CD4-positive, alpha-beta T cell treated with Interleukin-10 for 1 hour (primary cell): ENCODE measurements at regions not wholly inside any gene's neighbourhood (a gene's known extent, or its start where the extent isn't known, plus 50 kb on each side); places are given as distances from the start of the nearest gene placed in this dataset.

Source experiments
- DNase-seq: peaks from one replicate; pipeline ENCODE4 v3.0.0-alpha.2; 2020

DNA sequence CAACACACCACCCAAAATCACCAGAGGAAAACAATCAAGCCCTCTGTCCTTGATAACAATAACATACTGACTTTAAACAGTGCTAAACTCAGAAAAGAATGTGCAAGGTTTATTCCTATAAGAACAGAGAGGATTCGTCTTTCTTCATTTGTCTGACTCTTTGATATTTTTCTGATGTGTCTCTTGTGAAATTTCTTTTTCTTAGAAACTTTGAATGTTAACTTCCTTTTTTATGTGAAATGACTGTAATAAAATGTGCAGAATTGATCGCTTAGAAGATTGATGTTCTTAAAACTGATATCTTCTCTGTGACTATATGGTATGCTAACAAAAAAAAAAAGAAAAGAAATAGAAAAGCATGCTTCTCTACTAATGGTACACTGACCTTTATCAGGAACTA is 947.4 kb upstream of the CITED2 start:
- no peak for DNase-seq

DNA sequence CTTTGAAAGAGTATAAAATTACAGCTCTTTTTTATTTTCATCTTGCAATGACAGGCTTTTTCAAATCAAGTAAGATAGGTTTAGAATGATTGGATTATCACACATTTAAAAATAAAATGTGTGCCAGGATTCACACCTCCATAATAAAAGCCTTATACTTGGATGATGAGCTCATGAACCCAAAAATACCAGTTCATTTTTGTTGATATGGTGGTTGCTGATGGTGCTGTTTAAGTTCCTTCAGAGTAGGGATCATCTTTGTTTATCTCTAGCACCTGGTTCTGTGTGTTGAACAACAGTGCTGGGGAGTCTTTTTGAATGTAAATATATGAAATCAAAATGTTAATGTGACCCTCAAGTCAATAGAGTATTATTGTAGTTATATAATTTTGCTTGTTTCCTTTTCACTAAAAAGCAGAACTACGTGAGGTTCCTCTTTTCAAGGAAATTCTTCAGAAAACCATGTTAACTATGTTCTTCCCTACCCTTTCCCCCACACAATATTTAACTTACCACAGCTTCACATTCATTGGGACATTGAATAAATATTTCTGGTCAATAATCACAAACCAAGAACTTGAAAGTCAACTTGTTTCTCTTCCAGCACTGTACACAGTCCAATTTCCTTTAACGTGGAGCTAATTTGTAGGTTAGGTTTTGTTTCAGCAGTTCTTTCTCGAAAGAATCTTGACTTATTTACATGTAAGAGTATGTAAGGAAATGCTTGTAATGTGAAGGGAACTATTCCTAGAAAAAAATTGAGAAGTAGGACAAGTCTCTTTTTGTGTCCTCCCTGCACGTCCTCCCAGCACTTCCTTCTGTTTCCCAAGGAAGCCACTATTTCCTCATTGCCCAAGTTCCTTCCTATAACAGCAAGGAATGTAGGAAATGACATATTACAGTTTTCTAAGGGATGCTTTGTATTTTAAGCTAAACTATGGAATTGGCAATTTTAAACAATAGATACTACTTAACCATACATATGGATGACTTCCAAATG is 945.9 kb upstream of the CITED2 start:
- no peak for DNase-seq

DNA sequence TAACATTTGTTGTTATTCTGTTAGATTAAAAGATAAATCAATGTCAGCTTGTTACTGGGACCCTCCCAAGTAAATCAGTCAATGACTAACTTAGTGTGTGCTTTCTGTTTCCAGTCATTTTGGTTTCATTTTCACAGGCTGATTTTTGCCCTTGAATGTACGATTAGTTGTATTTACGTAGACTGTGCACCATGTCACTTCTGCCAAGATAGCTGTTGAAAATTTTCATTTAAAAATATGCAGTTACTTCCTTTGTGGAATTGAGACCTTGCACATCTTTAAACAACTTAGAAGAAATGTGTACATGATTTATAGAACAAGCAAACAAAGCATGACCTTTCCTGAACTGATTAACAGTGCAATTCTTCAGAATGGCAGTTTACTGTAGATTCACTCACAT is 944.8 kb upstream of the CITED2 start:
- no peak for DNase-seq

DNA sequence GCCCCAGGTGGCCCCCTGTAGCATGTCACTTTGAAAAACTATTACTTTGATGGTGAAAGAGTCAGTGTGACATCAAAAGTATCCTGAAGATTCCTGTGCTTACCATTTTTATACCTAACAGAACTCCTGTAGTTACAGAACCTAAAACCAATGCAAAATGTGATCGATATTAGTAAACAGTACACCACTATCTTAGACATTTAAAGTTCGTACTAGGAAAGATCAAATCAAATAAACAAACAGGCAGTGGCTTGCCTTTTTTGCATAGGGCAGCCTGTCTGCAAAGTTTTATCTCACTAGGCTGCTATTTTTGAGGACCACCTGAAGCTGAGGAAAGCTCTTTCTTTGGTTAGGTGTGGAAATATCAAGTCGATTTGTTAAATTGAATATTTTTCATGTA is 944.0 kb upstream of the CITED2 start:
- DNase-seq: no peak

DNA sequence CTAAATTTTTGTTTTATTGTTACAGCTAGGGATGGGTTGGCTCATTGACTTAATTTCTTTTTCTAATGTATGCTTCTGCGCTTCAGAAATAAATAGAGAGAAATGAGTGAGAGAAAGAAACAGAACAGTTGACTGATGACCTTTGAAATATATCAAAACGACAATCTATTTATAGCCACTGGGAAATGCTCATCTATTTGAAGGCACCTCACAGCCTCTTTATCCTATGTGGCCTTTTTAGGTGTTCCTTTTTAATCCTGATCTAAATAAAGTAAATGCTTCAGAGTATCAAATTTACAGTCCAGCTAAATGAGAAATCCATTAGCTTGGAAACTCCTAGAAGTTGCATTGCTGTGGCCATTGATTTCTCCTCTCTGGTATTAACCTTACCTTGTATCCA is 943.5 kb upstream of the CITED2 start:
- no peak for DNase-seq

DNA sequence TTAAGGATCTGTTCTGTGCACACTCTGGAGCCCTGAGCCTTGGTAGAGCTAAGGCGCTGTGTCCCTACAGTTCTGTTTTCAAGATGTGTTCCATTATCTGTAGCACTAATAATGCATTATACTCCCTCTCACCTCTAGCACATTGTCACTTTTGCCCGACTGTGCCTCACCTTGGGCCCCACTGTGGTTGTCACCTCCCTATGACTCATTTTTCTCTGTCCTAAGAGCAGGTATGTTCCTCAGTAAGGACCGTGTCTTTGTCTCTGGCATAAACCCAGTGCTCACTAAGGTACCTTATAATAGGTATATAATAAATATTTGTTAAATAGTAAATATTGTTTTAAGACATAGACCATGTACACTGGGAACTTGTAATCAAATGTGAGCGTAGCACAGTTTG is 942.5 kb upstream of the CITED2 start:
- DNase-seq: no peak

DNA sequence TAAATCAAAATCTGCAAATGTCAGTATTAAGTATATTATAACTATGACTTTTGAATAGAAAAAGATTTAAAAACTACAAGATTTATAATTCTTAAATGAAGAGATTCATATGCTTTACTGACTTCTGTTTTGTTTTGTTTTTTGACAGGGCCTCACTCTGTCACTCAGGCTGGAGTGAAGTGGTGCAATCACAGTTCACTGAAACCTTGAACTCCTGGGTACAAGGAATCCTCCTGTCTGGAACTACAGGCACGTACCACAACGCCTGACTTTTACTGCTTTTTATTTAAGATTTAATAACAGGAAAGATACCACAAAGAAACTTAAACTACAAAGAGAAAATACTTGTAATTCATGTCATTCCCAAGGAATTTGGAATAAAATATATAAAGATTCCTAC is 940.2 kb upstream of the CITED2 start:
- DNase-seq: no peak

DNA sequence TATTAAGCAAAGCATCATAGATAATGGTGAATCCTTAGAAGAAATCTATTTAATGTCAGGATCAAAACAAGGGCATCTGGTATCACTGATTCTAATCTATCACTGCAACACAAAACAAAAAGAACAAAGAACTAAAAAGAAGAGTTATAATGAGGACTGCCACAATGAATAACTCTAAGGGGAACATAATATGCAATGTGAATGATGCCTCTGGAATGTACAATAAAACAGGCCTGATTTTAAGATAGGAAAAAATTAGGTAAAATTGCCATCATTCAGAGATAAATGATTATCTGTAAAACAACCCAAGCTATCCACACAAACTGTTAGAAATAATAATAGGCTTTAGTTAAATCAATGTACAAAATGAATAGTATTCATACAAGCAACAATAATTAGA is 936.7 kb upstream of the CITED2 start:
- DNase-seq: no peak

DNA sequence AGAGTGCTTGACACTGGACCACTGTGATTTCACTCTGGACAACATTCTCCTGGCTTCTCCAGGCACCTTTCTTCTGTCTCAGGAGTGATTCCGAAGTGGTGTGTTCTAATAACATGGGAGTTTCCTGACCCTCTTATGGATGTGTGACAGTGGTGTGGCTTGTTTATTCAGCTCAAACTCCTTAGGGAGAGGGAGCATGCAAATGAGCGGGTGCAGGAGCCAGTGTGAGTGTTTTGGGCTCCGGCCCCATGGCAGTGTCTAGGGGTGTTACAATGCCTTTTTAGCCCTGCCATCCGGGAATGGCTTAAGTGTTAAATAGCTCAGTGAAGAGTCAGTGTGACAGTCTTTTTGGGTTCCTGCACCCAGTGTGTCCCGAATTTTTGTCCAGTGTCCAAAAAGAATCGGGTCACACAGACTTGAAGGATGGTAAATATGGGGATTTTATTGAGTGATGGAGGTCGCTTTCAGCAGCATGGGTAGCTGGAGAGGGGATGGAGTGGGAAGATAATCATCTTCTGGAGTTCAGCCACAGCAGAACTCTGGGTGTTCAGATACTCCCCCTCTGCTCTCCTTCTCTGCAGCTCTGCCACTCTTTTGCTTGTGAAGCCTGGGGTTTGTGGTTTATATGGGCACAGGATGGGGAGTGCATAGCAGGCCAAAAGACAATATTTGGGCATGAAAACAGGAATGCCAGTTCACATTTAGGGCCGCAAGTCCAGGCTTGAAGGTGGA is 928.9 kb upstream of the CITED2 start:
- DNase-seq: no peak

DNA sequence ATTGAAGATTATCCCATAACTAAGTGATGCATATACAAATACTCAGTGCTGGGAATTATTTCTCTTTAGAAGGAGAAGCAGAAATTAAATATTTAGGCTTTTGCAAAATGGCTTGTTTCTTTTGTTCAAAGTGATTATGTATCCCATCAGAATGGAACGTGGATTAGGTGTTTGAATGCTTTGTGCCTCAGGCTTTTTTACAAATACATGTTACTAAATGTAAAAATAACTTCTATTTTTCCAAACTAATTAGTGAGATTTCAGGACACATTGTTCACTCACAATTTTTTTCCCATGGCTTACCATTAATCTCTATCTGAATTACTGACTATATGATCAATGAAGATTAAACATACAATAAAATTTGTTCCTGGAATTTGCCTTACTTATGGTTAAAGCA is 925.9 kb upstream of the CITED2 start:
- no peak for DNase-seq

DNA sequence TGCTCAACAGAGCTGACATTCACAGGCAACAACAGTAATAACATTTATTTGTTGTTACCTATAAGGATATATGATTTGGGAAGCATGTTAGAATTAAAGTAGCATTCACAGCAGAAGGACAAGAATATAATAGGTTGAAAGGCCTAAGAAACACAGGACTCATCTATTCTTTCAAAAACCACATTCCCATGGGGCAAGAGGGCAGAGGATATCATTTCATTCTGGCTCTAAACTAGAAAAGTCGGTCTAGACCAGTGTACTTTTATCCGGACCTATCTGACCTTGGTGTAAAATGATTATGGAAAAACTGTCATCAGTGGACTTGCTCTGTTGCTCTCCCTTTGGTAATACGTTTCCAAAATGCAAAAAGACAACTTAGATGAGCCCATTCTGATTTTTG is 914.7 kb upstream of the CITED2 start:
- no peak for DNase-seq

DNA sequence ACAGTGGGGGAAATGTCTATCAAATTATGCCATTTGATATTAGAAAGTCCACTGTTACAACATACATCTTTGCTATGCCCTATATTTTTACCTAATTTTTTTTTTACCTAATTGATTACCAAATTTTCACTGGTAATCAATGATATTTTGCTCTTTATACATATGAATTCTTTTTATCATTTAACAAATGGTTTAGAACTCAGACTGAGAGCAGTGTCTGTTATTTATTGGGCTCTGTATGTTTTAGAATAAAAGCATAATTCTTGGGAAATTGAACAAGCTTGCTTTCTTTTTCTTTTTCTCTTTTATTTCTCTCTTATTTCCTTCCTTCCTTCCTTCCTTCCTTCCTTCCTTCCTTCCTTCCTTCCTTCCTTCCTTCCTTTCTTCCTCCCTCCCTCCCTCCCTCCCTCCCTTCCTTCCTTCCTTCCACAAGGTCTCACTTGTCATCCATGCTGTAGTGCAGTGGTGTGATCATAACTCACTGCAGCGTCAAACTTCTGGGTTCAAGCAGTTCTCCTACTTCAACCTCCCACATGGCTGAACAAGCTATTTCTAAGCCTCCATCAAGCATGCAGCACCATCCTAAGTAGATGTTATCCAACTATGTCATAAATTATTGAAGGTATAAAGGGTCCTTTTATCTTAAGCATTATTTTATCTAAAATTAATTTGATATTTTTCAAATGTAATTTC is 911.7 kb upstream of the CITED2 start:
- DNase-seq: no peak

DNA sequence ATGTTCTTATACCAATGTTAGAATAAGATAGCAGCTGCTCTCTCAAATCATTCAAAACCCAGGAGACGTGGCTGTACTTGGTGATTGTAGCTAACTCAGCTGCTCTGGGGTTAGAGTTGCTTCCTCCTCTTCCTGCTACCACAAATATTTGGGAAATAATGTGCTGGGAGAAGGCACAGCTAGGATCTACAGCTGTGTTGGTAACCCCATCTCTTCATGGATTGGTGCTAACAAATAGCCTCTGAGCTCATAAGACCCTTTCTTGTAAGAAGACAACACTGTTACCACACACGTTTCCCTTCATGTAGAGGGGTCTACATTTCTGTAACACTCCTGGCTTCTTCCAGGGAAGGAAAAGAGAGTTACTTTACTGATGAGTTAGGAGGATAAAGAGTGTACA is 911.0 kb upstream of the CITED2 start:
- no peak for DNase-seq

DNA sequence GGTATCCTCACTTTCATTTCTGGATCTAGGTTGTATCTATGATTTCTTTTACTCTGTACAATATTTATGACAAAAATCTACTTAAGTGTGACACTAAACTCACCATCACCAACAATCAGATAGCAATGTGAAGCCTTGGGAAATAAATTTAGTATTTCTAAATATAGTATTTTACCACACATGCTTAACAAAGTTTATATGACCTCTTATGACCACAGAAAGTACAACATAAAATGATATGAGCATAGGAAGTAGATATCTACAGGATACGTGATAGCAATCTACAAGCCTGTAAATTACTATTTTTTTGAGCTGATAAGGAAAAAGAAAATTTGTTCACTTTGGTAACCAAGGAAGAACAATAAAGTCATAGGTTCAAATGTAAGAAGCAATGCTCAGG is 910.4 kb upstream of the CITED2 start:
- DNase-seq: no peak

DNA sequence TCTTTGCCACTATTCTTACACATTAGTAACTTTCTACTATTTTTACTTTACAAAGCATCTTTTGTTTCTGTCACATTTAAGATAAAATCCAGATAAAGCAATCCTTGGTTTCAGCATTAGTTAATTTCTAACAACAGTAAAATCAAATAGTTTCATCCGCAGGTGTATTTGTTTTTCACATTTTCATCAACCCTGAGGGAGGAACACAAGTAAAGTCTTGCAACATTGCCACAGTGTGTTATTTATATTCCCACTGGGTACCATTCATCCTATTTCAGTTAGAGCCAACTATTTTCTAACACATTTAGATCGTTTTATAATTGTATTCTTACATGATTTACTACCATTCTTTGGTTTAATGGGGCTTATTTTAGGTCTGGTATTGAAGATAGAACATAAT is 908.7 kb upstream of the CITED2 start:
- DNase-seq: no peak

DNA sequence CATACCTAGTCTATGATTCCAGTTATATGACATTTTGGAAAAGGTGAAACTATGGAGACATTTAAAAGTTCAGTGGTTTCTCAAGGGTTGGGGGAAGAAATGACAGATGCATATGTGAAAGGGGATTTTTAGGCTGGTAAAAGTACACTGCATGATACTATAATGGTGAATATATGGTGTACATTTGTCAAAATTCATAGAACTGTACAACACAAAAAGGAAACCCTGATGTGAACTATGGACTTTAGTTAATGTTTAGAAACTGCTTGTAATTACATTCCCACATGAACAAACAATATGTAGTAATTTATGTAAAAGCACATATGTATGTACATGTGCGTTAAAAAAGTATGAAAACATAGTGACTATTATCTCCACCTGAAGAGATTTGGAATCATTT is 907.3 kb upstream of the CITED2 start:
- no peak for DNase-seq

DNA sequence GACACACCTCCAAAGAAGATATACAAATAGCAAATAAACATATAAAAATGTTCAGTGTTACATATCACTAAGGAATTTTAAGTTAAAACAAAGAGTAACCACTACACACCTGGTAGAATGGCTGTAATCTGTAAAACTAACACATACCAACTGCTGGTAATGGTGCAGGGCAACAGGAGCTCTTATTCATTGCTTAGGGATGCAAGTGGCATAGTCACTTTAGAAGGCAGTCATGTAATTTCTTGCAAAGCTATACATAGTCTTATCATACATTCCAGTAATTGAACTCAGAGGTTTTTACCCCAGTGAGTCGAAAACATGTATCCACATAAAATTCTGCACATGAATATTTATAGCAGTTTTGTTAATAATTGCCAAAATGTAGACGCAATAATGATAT is 906.8 kb upstream of the CITED2 start:
- DNase-seq: no peak

DNA sequence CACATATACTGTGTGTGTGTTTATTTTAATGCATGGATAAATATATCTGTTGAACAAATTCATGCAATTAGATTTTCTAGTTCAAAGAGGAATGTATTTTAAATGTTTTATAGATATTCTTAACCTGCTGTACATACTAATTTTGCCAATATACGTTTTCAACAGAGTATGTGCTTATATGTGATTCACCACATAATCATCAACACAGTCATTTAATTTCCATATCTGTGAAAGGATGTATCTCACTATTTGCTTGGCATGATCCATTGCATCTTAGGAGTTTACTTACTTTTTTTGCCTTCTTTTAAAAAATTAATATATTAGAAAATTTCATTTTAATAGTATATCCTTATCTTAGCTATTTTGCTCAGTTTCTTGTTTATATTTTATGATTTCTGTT is 902.3 kb upstream of the CITED2 start:
- no peak for DNase-seq

DNA sequence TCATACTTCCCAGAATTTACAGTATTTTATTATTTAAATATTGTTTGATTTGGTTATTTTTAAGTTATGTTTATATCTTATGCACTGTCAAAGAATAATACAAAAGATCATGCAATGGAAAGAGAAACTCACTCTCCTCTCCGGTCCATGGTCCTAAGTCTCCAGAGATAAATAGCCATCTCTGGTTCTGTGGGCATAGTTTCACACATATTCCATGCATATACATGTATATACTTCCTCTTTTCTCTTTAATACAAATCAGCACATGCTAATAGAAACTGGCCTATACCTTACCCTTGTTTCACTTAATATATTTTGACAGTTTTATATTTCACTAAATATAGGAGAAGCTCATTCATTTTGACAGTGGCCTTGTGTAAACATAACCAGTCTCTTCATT is 901.7 kb upstream of the CITED2 start:
- no peak for DNase-seq

DNA sequence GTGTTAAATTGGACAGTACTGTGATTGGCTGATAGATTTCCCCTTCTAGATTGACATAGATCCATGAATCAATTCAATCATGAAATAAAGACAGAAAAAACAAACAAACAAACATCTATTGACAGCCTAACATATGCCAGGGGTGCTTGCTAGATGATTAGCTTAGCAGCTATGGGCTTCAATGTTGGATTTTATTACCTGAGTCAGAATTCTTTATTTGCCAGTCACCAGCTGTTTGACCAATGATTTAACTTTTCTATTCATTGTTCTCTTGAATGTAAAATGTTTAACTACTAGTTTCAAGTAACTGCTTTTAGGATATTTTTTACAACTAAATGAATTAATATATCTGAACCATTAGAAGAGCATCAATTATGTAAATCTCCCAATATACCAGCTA is 901.3 kb upstream of the CITED2 start:
- DNase-seq: no peak

DNA sequence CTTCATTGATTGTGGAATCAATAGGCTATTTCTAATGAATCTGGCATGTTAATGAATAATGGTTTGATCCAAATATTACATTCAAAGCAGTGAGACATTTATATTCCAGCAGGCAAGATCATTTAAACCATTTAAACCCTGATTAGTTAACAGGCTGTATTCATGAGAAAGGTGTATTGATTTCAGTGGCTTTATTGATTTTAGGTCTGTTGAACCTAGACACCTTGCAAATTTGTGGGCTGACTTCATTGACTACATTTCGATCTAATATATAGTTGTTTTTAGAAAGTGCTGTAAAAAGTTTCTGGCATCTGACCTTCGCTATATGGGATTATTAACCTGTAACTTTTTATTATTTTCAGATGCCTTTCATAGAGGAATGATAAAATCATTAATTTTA is 900.1 kb upstream of the CITED2 start:
- DNase-seq: no peak

DNA sequence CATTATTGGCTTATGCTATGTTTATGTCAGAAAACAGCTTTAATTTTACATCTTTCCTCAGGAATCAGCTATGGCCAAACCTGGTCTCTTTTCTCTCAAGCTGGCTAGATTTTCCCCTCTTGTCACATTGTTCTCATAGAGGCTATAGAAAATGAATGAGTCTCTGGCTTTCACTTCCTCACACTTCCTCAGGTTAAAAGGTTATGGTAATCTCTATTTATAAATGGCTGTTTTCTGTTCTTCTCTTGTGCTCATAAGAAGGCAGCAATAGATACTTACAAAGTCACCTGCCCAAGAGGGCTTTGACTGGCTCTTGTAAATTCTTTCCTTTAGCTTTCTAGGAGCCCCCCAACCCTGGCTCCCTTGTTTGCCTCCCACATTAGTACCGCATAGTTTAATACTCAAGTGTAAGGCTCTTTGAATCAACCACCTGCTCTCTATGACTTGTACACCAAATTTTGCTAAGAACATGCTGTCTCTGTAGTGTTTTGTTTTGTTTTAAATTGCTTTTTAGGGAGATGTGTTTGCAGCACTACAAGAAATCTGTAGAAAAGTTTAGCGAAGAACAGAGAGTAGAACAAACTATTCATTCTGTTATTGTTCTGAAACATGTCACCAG is 897.4 kb upstream of the CITED2 start:
- DNase-seq: no peak

DNA sequence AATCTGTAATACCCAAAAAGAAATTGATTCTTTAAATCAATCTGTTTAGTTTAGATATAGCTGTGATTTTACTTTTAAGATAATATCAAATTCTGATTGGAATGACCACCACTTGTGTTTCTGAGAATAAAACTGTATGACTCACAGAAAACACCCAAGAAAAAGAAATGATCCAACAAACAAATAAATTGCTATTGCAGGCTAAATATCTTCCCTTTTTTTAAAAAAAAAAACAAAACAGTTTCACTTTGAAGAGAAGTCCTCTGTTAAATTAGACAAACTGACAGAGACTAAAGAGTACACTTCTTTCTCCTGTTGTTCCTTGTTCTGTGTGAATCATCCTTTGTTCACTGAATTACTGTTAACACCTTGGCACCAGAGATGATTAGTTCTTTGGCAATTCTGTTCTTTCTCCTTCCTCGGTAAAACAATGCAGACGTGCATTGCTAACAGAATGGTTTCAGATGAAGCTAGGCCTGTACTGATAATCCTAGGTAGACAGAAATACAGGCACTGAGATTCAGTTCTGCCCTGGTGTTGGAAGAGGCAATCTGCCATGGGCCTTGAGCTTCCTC is 895.2 kb upstream of the CITED2 start:
- DNase-seq: no peak
